Neural progenitor cell (in vitro differentiated cells): ENCODE measurements at regions not wholly inside any gene's neighbourhood (a gene's known extent, or its start where the extent isn't known, plus 50 kb on each side); places are given as distances from the start of the nearest gene placed in this dataset.

Experiments
- CTCF ChIP-seq: fragments of 200-600 bp; sonication (generic); IDR thresholded peaks from 2 replicates; pipeline ENCODE4 v1.5.1; 2017; ENCODE audit warnings: antibody characterized with exemption, mild to moderate bottlenecking
- EZH2 ChIP-seq: fragments of 200-600 bp; sonication (generic); IDR thresholded peaks from 2 replicates; pipeline ENCODE4 v1.6.1; 2017; ENCODE audit warnings: antibody characterized with exemption, mild to moderate bottlenecking, moderate library complexity

- TF ChIP-seq CTCF (no peak), EZH2 (no peak)
Observed at GRCh38 chr4:130573742-130574141, 1477.8 kb downstream of the C4orf33 start.
